AG04449 (cell line): ENCODE measurements at regions not wholly inside any gene's neighbourhood (a gene's known extent, or its start where the extent isn't known, plus 50 kb on each side); places are given as distances from the start of the nearest gene placed in this dataset.

Experiments
- CTCF ChIA-PET: fragments of 350-600 bp; formaldehyde crosslinking; extraction: SDS; loops from one replicate; lab custom pipeline; 2021; ENCODE audit warnings: antibody characterized with exemption; lab: Yijun Ruan, JAX
- POLR2A ChIA-PET: fragments of 400-600, 350-600 bp; formaldehyde crosslinking; extraction: SDS; loops from one replicate; lab custom pipeline; 2020; ENCODE audit warnings: antibody characterized with exemption, inconsistent platforms; lab: Yijun Ruan, JAX
- DNase-seq: peaks from one replicate; pipeline ENCODE4 v3.0.0-alpha.2; 2010; ENCODE audit warnings: low read depth, low spot score
- H3K4me3 ChIP-seq: 2 replicates; pipeline ENCODE4 v1.5.1; 2011; ENCODE audit warnings: low read depth, mild to moderate bottlenecking, control low read depth, low read length
- TF ChIP-seq, protein P1 (sequence below): IDR thresholded peaks from one replicate; pipeline ENCODE4 v1.5.1; 2011; ENCODE audit warnings: mild to moderate bottlenecking, moderate library complexity, low read length, control low read depth, inconsistent platforms; ENCODE audit not compliant: insufficient read depth; ENCODE audit errors: missing control alignments

DNA sequence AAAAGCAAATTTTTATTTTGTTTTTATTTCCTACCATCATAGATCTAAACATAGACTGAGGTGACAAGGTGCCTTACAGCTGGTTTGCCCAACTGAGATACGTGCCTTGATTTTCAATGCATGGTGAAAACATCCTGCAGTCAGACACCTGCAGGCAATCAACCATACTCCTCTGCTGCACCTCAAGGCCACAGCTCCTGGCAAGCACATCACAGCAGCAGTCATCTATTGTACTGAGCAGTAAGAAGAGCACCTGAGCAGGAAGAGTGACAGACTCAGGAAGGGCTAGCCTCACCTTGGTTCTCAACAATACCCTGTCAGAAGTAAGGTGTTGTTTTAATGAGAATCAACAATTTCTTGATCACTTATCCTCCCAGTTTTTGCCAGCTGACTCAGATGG is 1206.8 kb upstream of the NRXN1 start:
- H3K4me3 ChIP-seq: no peak overlapping the region
- CTCF ChIA-PET: no interaction called here
- no peak for DNase-seq
- POLR2A ChIA-PET: no interaction called here
- TF ChIP-seq, protein P1, sequence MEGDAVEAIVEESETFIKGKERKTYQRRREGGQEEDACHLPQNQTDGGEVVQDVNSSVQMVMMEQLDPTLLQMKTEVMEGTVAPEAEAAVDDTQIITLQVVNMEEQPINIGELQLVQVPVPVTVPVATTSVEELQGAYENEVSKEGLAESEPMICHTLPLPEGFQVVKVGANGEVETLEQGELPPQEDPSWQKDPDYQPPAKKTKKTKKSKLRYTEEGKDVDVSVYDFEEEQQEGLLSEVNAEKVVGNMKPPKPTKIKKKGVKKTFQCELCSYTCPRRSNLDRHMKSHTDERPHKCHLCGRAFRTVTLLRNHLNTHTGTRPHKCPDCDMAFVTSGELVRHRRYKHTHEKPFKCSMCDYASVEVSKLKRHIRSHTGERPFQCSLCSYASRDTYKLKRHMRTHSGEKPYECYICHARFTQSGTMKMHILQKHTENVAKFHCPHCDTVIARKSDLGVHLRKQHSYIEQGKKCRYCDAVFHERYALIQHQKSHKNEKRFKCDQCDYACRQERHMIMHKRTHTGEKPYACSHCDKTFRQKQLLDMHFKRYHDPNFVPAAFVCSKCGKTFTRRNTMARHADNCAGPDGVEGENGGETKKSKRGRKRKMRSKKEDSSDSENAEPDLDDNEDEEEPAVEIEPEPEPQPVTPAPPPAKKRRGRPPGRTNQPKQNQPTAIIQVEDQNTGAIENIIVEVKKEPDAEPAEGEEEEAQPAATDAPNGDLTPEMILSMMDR: no peak

DNA sequence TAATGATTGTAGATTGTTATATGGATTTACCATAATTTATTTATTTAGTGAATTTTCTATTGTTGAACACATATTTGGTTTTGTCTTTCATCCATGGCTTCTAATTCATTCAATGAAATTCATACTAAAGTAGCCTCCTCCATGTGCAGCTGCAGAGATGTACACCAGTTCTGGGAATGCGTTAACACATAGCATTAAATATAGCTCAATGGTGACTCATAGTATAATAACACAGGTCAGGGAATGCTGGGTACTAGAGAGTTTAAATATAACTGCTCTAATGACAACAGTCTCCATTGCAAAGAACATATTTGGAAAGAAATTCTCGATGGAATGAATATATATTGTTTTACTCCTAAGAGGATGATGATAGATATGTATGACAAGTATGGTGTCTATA is 1190.2 kb upstream of the NRXN1 start:
- TF ChIP-seq, protein P1: no peak
- peak; percentile 38 for DNase-seq
- no peak overlapping the region for H3K4me3 ChIP-seq
- ChIA-PET CTCF (no interaction called here), POLR2A (no interaction called here)

DNA sequence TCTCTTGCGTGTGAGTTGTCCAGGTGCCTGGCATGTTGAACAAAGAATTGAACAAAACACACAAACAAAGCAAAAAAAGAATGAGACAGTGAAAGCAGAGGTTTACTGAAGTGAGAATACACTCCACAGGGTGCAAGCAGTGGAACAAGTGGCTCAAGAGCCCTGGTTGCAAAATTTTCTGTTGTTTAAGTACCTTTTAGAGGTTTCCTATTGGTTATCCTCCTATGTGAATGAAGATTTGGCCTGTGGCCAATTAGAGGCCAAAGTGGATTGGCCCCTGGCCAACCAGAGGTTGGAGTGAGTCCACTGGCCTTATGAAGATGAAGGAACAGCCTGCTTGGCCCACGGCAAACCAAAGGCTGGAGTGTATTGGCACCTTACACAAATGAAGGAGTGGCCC is 1188.5 kb upstream of the NRXN1 start:
- DNase-seq: no peak
- POLR2A ChIA-PET: no interaction called here
- H3K4me3 ChIP-seq: no peak overlapping the region
- CTCF ChIA-PET: no interaction called here
- TF ChIP-seq, protein P1: no peak

DNA sequence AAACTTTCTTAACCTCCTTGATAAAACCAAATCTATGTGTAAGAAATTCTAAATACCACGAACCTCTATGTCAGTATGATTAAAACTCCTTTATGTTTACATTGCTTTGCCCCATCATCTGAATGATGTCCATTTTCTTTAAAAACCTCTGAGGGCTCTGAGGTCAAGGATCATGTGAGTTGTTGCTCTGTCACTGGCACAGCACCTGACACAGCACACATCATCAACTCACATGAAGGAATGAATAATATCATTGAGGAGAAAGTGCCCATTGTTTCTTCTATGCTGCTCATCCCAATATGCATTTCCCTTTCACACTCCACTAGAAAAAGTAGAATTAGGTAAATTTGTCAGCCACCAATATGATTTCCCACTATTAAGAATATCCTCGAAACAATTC is 1178.7 kb upstream of the NRXN1 start:
- TF ChIP-seq, protein P1: no peak

DNA sequence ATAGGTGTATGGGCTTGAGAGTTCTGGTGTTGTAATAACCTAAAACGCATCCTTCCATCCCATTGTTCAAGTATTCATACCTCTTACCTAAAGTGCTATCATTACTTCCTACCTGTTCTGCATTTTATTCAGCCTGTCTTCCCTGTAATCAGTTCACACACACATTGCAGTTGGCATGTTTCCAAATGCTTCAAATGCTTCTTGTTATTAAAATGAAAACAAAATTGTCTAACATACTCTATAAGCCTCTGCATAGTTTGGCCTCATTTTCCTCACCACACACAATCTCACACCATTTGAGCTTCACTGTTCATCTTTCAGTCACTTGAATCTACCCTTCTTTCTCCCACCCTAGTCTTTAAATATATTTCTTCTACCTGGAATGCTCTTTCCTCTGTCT is 1178.2 kb upstream of the NRXN1 start:
- TF ChIP-seq, protein P1: no peak
- H3K4me3 ChIP-seq: no peak overlapping the region
- ChIA-PET POLR2A (no interaction called here), CTCF (no interaction called here)
- DNase-seq: no peak

More for the DNA sequence above, 1178.7 kb upstream of the NRXN1 start:
- DNase-seq: no peak
- CTCF ChIA-PET: no interaction called here
- no peak overlapping the region for H3K4me3 ChIP-seq
- POLR2A ChIA-PET: no interaction called here

DNA sequence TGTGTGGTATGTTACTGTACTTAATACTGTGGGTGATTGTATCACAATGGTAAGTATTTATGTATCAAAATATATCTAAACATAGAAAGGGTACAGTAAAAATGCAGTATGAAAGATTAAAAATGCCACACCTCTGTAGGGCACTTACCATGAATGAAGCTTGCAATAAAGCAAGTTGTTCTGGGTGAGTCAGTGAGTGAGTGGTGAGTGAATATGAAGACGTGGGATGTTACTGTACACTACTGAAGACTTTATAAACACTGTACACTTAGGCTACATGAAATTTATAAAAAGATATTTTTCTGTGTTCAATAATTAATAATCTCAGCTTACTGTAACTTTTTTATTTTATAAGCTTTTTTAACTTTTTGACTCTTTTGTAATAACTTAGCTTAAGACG is 1162.4 kb upstream of the NRXN1 start:
- DNase-seq: no peak
- POLR2A ChIA-PET: no interaction called here
- CTCF ChIA-PET: interaction anchor here (0.7 kb wide), 1 partner anchor 13 kb away, joined by 3 read pairs; no protein-coding TSS in a partner anchor

More for the DNA sequence above, 1162.4 kb upstream of the NRXN1 start:
- TF ChIP-seq, protein P1: no peak
- H3K4me3 ChIP-seq: no peak overlapping the region
